ENCODE measurements at regions not wholly inside any gene's neighbourhood (a gene's known extent, or its start where the extent isn't known, plus 50 kb on each side); places are given as distances from the start of the nearest gene placed in this dataset.

GRCh38 chr10:10403762-10404161 is 613.9 kb upstream of the CELF2 start:
- no peaks in the 10 kb centered on the region for H3K36me3 ChIP-seq (ENCODE audit: control insufficient read depth, insufficient read depth, low read length)
- H3K36me3 Mint-ChIP-seq (ENCODE audit: insufficient read depth, unreplicated experiment): no peaks in the 10 kb centered on the region
- CTCF ChIA-PET: no interaction called here
- POLR2A ChIA-PET: no interaction called here
- DNase-seq: no peak
- no peaks in the 10 kb centered on the region for H3K4me1 Mint-ChIP-seq (ENCODE audit: low read depth, unreplicated experiment)
- H3K27me3 Mint-ChIP-seq (ENCODE audit: insufficient read depth, unreplicated experiment): no peaks in the 10 kb centered on the region
- TF ChIP-seq, protein P1, sequence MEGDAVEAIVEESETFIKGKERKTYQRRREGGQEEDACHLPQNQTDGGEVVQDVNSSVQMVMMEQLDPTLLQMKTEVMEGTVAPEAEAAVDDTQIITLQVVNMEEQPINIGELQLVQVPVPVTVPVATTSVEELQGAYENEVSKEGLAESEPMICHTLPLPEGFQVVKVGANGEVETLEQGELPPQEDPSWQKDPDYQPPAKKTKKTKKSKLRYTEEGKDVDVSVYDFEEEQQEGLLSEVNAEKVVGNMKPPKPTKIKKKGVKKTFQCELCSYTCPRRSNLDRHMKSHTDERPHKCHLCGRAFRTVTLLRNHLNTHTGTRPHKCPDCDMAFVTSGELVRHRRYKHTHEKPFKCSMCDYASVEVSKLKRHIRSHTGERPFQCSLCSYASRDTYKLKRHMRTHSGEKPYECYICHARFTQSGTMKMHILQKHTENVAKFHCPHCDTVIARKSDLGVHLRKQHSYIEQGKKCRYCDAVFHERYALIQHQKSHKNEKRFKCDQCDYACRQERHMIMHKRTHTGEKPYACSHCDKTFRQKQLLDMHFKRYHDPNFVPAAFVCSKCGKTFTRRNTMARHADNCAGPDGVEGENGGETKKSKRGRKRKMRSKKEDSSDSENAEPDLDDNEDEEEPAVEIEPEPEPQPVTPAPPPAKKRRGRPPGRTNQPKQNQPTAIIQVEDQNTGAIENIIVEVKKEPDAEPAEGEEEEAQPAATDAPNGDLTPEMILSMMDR (IDR thresholded peaks at IDR 0.05; ENCODE audit: insufficient read depth in 1 of 2, low read depth in 1 of 2, low read length in 1 of 2, severe bottlenecking in 1 of 2, unreplicated experiment in 1 of 2): no peak
- no peaks in the 10 kb centered on the region for H3K4me1 ChIP-seq
- H3K27ac Mint-ChIP-seq (ENCODE audit: unreplicated experiment): no peak overlapping the region
- H3K9me3 Mint-ChIP-seq (ENCODE audit: unreplicated experiment): no peaks in the 10 kb centered on the region
- H3K4me3 ChIP-seq (ENCODE audit: low read depth, low read length): no peak overlapping the region
- BruUV-seq (replicated peaks): no TSS peak
- no peaks in the 10 kb centered on the region for H3K27me3 ChIP-seq (replicated peaks; ENCODE audit: control insufficient read depth, insufficient read depth, low read length)
- intact Hi-C loops (cut with micrococcal nuclease; ENCODE audit: unreplicated experiment): no loop called here
- H3K4me3 Mint-ChIP-seq (ENCODE audit: unreplicated experiment): no peak overlapping the region
- H3K9me3 ChIP-seq: no peaks in the 10 kb centered on the region

DNA sequence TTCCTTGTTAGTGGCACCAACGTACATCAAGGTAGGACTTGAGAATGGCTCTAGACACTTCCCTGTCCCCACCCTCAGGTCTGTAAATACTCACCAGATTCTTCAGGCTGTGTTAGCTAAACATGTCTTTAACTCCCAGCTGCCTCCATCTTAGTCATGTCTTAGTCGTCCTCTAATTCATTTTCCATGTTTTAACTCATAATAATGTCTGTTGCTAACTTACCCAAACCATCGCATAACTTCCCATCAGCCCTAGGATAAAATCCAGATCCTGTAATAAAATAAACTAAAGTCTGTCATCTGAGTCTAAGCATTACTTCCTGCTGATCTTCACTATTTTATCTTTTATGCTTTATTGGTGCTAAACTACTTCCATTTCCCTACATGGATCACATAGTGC is 600.0 kb upstream of the CELF2 start:
- H3K36me3 ChIP-seq (ENCODE audit: control insufficient read depth, insufficient read depth, low read length): no peaks in the 10 kb centered on the region
- no peaks in the 10 kb centered on the region for H3K9me3 Mint-ChIP-seq (ENCODE audit: unreplicated experiment)
- no TSS peak for BruUV-seq (replicated peaks)
- no peaks in the 10 kb centered on the region for H3K4me1 ChIP-seq
- H3K36me3 Mint-ChIP-seq (ENCODE audit: insufficient read depth, unreplicated experiment): no peaks in the 10 kb centered on the region
- no peaks in the 10 kb centered on the region for H3K9me3 ChIP-seq
- ChIA-PET CTCF (no interaction called here), POLR2A (no interaction called here)
- H3K4me1 Mint-ChIP-seq (ENCODE audit: low read depth, unreplicated experiment): no peaks in the 10 kb centered on the region
- no peak overlapping the region for H3K4me3 ChIP-seq (ENCODE audit: low read depth, low read length)
- TF ChIP-seq, protein P1 (IDR thresholded peaks at IDR 0.05; ENCODE audit: insufficient read depth in 1 of 2, low read depth in 1 of 2, low read length in 1 of 2, severe bottlenecking in 1 of 2, unreplicated experiment in 1 of 2): no peak
- H3K4me3 Mint-ChIP-seq (ENCODE audit: unreplicated experiment): no peak overlapping the region
- H3K27me3 Mint-ChIP-seq (ENCODE audit: insufficient read depth, unreplicated experiment): no peaks in the 10 kb centered on the region
- H3K27ac Mint-ChIP-seq (ENCODE audit: unreplicated experiment): no peak overlapping the region
- no peaks in the 10 kb centered on the region for H3K27me3 ChIP-seq (replicated peaks; ENCODE audit: control insufficient read depth, insufficient read depth, low read length)
- DNase-seq: no peak
- intact Hi-C loops (cut with micrococcal nuclease; ENCODE audit: unreplicated experiment): no loop called here

DNA sequence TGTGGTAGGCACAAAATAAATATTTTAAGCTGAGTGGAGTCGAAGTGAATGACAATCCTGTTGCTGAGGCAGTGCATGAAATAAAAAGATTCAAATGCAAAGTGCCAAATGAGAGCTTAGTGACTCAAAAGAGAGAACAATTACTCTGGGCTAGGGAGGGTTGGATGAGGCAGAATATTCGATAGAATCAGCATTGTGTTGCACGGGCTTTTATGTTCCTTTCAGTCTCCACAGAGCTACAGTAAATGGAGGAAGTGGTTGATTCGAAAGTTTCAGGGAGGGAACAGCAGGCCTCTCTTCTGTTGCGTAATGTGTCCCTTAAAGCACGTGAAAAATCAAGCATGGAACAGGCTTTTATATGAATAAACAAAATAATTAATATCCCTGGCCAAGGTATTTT is 599.3 kb upstream of the CELF2 start:
- H3K4me3 ChIP-seq (ENCODE audit: low read depth, low read length): no peak overlapping the region
- H3K27me3 ChIP-seq (replicated peaks; ENCODE audit: control insufficient read depth, insufficient read depth, low read length): no peaks in the 10 kb centered on the region
- intact Hi-C loops (cut with micrococcal nuclease; ENCODE audit: unreplicated experiment): no loop called here
- H3K36me3 ChIP-seq (ENCODE audit: control insufficient read depth, insufficient read depth, low read length): no peaks in the 10 kb centered on the region
- no peak overlapping the region for H3K4me3 Mint-ChIP-seq (ENCODE audit: unreplicated experiment)
- TF ChIP-seq, protein P1 (IDR thresholded peaks at IDR 0.05; ENCODE audit: insufficient read depth in 1 of 2, low read depth in 1 of 2, low read length in 1 of 2, severe bottlenecking in 1 of 2, unreplicated experiment in 1 of 2): no peak
- POLR2A ChIA-PET: no interaction called here
- CTCF ChIA-PET: no interaction called here
- no TSS peak for BruUV-seq (replicated peaks)
- H3K4me1 Mint-ChIP-seq (ENCODE audit: low read depth, unreplicated experiment): no peaks in the 10 kb centered on the region
- H3K4me1 ChIP-seq: no peaks in the 10 kb centered on the region
- no peaks in the 10 kb centered on the region for H3K9me3 ChIP-seq
- no peak overlapping the region for H3K27ac Mint-ChIP-seq (ENCODE audit: unreplicated experiment)
- H3K36me3 Mint-ChIP-seq (ENCODE audit: insufficient read depth, unreplicated experiment): no peaks in the 10 kb centered on the region
- H3K9me3 Mint-ChIP-seq (ENCODE audit: unreplicated experiment): no peaks in the 10 kb centered on the region
- DNase-seq: no peak
- H3K27me3 Mint-ChIP-seq (ENCODE audit: insufficient read depth, unreplicated experiment): no peaks in the 10 kb centered on the region
